Calu3 (cell line): ENCODE measurements at regions not wholly inside any gene's neighbourhood (a gene's known extent, or its start where the extent isn't known, plus 50 kb on each side); places are given as distances from the start of the nearest gene placed in this dataset.
"Not testable (repeated sequence)": the region's sequence is repeated elsewhere in the genome, so short reads cannot be mapped to it uniquely, and the experiment has no call there.

Source experiments
- BruUV-seq: library from RNA; stranded (reverse); fragments of 400-500 nt; replicated peaks from 2 replicates; lab custom pipeline; 2021; lab: Mats Ljungman, UMichigan
- CTCF ChIA-PET: fragments of 300-600 bp; sonication (Branson Sonifier 250); formaldehyde crosslinking; loops from one replicate; lab custom pipeline; 2022; ENCODE audit warnings: antibody characterized with exemption; lab: Charles Lee
- DNase-seq: peaks from one replicate; pipeline ENCODE4 v3.0.0; 2022
- H3K27ac Mint-ChIP-seq: one replicate; pipeline ENCODE4 v1.8.0; 2022; ENCODE audit warnings: mixed read lengths; ENCODE audit not compliant: unreplicated experiment
- H3K27me3 Mint-ChIP-seq: one replicate; pipeline ENCODE4 v1.8.0; 2022; ENCODE audit warnings: mixed read lengths; ENCODE audit not compliant: unreplicated experiment
- H3K36me3 Mint-ChIP-seq: one replicate; pipeline ENCODE4 v1.8.0; 2022; ENCODE audit warnings: mild to moderate bottlenecking, moderate library complexity, mixed read lengths; ENCODE audit not compliant: insufficient read depth, unreplicated experiment
- H3K4me1 Mint-ChIP-seq: one replicate; pipeline ENCODE4 v1.8.0; 2022; ENCODE audit warnings: mild to moderate bottlenecking, low read depth, mixed read lengths; ENCODE audit not compliant: unreplicated experiment
- H3K4me3 Mint-ChIP-seq: one replicate; pipeline ENCODE4 v1.8.0; 2022; ENCODE audit warnings: mild to moderate bottlenecking, low read depth, moderate library complexity, mixed read lengths; ENCODE audit not compliant: unreplicated experiment
- H3K9me3 Mint-ChIP-seq: one replicate; pipeline ENCODE4 v1.8.0; 2022; ENCODE audit warnings: low read depth, mixed read lengths; ENCODE audit not compliant: unreplicated experiment
- CTCF ChIP-seq: fragments of 200-600 bp; IDR thresholded peaks from one replicate; pipeline ENCODE4 v1.8.0; 2022; ENCODE audit warnings: antibody characterized with exemption; ENCODE audit not compliant: unreplicated experiment
- intact Hi-C: fragments of 100-400 bp; cut with micrococcal nuclease; formaldehyde crosslinking; loops from one replicate; pipeline ENCODE4 v1.10.0; 2022; ENCODE audit not compliant: unreplicated experiment

DNA sequence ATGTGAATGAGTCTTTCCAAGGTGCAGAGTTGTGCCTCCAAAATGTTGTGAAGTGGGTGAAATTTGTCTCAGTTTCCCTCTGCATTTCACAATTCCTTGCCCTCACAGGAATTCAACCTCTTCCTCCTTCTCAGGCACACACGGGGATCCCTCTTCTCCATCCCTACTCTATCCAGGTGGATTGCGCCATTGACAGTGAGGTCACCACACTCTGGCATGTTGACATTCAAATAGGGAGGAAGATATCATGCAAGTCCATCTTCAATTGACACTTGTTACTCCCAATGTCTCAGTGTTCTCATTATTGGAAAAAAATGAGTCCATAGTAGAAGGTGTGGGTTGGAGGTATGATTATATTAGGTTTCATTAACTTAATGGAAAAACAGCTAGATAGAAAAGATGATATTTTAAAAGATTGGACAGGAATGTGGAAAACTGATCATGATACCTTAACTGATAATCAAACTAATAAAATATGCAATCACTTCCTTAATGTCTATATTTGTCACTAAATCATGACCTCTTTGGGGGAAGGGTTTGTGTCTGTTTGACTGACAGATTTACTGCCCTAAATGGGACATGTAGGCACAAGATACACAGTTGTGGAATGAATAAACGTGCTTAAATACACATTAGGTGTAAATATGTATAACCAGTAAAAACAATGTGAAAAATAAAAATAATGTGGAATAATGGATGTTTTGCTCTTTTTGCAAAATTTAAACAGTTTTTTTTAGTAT lies 213.8 kb upstream of the SLC8A1 start:
- H3K36me3 Mint-ChIP-seq: no peaks in the 10 kb centered on the region
- H3K4me3 Mint-ChIP-seq: no peak overlapping the region
- intact Hi-C loops: no loop called here
- H3K9me3 Mint-ChIP-seq: peaks cover 2% of the 10 kb centered on the region
- CTCF ChIA-PET: no interaction called here
- DNase-seq: no peak
- H3K4me1 Mint-ChIP-seq: no peaks in the 10 kb centered on the region
- no peak overlapping the region for H3K27ac Mint-ChIP-seq
- no peak for TF ChIP-seq CTCF
- H3K27me3 Mint-ChIP-seq: no peaks in the 10 kb centered on the region
- BruUV-seq: no TSS peak

DNA sequence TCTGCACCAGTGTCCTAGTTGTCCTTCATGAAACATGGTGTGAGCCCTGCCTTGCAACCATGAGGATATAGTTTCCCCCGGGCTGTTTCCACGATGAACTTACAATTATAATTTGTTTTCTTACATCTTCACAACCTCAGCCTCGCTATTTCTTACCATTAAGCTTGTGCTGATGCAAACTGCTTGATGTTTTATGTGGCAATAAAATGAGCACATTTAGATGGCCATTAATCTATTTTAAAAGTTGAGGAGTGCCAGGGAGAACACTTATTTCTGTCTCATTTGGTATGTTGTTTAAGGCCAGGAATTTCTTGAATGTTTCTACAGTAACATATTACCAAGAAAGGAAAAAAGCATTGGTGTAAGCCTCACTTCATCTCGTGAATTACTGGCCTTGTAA lies 214.5 kb upstream of the SLC8A1 start:
- Mint-ChIP-seq H3K36me3 (no peaks in the 10 kb centered on the region), H3K27ac (no peak overlapping the region), H3K9me3 (peaks cover 2% of the 10 kb centered on the region), H3K27me3 (no peaks in the 10 kb centered on the region), H3K4me3 (no peak overlapping the region), H3K4me1 (no peaks in the 10 kb centered on the region)
- DNase-seq: no peak
- BruUV-seq: no TSS peak
- TF ChIP-seq CTCF: no peak
- intact Hi-C loops: no loop called here
- CTCF ChIA-PET: no interaction called here

- intact Hi-C loops: no loop called here
- no peak for DNase-seq
- no peaks in the 10 kb centered on the region for H3K27me3 Mint-ChIP-seq
- CTCF ChIA-PET: no interaction called here
- no peak overlapping the region for H3K27ac Mint-ChIP-seq
- H3K36me3 Mint-ChIP-seq: no peaks in the 10 kb centered on the region
- H3K4me1 Mint-ChIP-seq: no peaks in the 10 kb centered on the region
- no peak overlapping the region for H3K4me3 Mint-ChIP-seq
- no peak for TF ChIP-seq CTCF
- BruUV-seq: no TSS peak
- peaks cover 2% of the 10 kb centered on the region for H3K9me3 Mint-ChIP-seq
These were observed 216.5 kb upstream of the SLC8A1 start for GRCh38 chr2:40668425-40668824.

- CTCF ChIA-PET, H3K27ac Mint-ChIP-seq, DNase-seq, BruUV-seq, H3K4me1 Mint-ChIP-seq, intact Hi-C loops, H3K36me3 Mint-ChIP-seq, H3K27me3 Mint-ChIP-seq, H3K4me3 Mint-ChIP-seq, H3K9me3 Mint-ChIP-seq: not testable (repeated sequence)
These were observed 224.4 kb upstream of the SLC8A1 start for GRCh38 chr2:40676134-40676790.

DNA sequence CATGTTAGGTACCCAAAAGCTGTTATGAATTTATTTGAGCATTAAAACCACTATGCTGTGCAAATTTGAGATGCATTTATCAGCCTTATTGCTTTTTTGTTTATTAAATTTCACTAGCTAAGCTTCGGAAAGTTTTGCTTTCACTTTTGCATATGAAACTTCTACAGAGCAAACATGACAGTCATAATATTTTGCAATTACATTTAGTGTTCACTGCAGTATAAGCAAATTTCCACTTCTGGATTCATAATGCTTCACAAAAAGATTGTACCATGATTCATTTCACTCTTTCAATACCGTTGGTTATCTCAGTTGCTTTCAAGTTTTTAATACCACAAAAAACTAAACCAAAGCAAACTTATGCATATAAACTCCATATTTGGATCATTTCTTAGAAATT lies 228.7 kb upstream of the SLC8A1 start:
- Mint-ChIP-seq H3K36me3 (no peaks in the 10 kb centered on the region), H3K27me3 (no peaks in the 10 kb centered on the region), H3K27ac (no peak overlapping the region), H3K4me1 (no peaks in the 10 kb centered on the region), H3K4me3 (no peak overlapping the region), H3K9me3 (peaks cover 8% of the 10 kb centered on the region)
- CTCF ChIA-PET: no interaction called here
- no peak for DNase-seq
- BruUV-seq: no TSS peak
- intact Hi-C loops: no loop called here
- no peak for TF ChIP-seq CTCF
